ENCODE measurements at regions not wholly inside any gene's neighbourhood (a gene's known extent, or its start where the extent isn't known, plus 50 kb on each side); places are given as distances from the start of the nearest gene placed in this dataset.

DNA sequence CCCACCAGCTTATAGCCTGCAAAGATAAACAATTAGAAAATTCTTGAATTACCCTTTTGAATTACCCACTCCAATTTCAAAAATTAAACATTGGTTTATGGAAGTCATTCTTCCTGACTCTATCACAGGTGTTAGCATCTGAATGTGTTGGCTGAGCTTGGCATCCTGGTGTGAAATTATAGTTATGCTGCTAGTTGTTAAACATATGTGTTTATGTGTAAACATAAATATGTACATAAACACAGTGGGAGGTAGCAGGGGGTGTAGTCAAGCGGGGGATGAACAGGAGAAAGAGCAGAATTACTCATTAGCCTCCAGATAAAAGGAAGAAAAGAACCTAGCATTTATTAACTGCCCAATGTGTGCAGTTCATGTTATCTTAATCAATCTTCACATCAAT, 530.2 kb downstream of the MCTP2 start:
- H3K27ac ChIP-seq (ENCODE audit: low read depth, low read length): no peak overlapping the region
- H2AFZ ChIP-seq (ENCODE audit: low read length): no peak overlapping the region
- no peak overlapping the region for H2BK12ac ChIP-seq (ENCODE audit: low read depth, low read length)
- no peak overlapping the region for H3K4me3 ChIP-seq (ENCODE audit: extremely low read depth in 1 of 4, insufficient read depth in 2 of 4, low read depth in 3 of 4, low read length in 4 of 4)
- H3K27me3 ChIP-seq (replicated peaks in 1 of 4; ENCODE audit: control insufficient read depth in 3 of 4, extremely low read depth in 1 of 4, insufficient read depth in 3 of 4, low read length in 3 of 4): no peaks in the 10 kb centered on the region
- H3K4me1 ChIP-seq (replicated peaks in 1 of 4; ENCODE audit: control insufficient read depth in 3 of 4, insufficient read depth in 4 of 4, low read length in 3 of 4): peaks cover 0 to 16% (median 12%) of the 10 kb centered on the region in 4 experiments; a peak in 5 of 7 replicates
- no peak overlapping the region for H3K4me2 ChIP-seq (ENCODE audit: insufficient read depth in 1 of 2, low read depth in 2 of 2, low read length in 2 of 2)
- ChIA-PET CTCF (ENCODE audit: partially characterized antibody) (interaction anchor here (1.1 to 1.2 kb wide), 2 partner anchors 61 to 68 kb away, joined by 3 read pairs; no protein-coding TSS in a partner anchor), POLR2A (ENCODE audit: partially characterized antibody) (no interaction called here)
- DNase-seq (ENCODE audit: low read depth in 1 of 2, low spot score in 2 of 2): no peak
- FAIRE-seq: no peak
- no peak overlapping the region for H3K9ac ChIP-seq (replicated peaks in 1 of 4; ENCODE audit: extremely low read depth in 1 of 4, low read depth in 3 of 4, low read length in 3 of 4)
- H3K4ac ChIP-seq (replicated peaks; ENCODE audit: insufficient read length, low read depth, low read length): no peak overlapping the region
- H3K23me2 ChIP-seq (ENCODE audit: low read depth, low read length): no peaks in the 10 kb centered on the region
- H2AK5ac ChIP-seq (ENCODE audit: low read depth, low read length): no peak overlapping the region
- no peak overlapping the region for H3K18ac ChIP-seq (ENCODE audit: extremely low read depth, low read length)
- H4K91ac ChIP-seq (replicated peaks; ENCODE audit: insufficient read length, low read length): no peak overlapping the region
- H2BK120ac ChIP-seq (replicated peaks; ENCODE audit: low read depth, low read length): no peak overlapping the region
- no peaks in the 10 kb centered on the region for H3K9me3 ChIP-seq (ENCODE audit: insufficient read depth in 2 of 2, low read depth in 1 of 2, low read length in 1 of 2)
- peak overlapping the region; percentile 84; the same call in 1 of the 2 replicates for H2BK5ac ChIP-seq (ENCODE audit: low read depth, low read length)
- no peak overlapping the region for H4K8ac ChIP-seq (ENCODE audit: extremely low read depth, insufficient read depth, low read length)
- no peaks in the 10 kb centered on the region for H3K79me2 ChIP-seq (ENCODE audit: control insufficient read depth in 1 of 2, insufficient read depth in 2 of 2, low read length in 2 of 2)
- TF ChIP-seq SRF (IDR thresholded peaks at IDR 0.05; ENCODE audit: low read depth, low read length) (no peak), JUN (IDR thresholded peaks at IDR 0.05; ENCODE audit: low read depth, low read length) (no peak), CHD1 (IDR thresholded peaks at IDR 0.05; ENCODE audit: low read depth, low read length) (no peak), SP2 (IDR thresholded peaks at IDR 0.05; ENCODE audit: low read length) (no peak), GTF2F1 (IDR thresholded peaks at IDR 0.05; ENCODE audit: borderline replicate concordance, low read depth, low read length) (no peak), SIN3A (conservative IDR thresholded peaks at IDR 0.05 in 1 of 2, IDR thresholded peaks at IDR 0.05 in 1 of 2; ENCODE audit: low read depth in 1 of 2, low read length in 2 of 2) (no peak), CTBP2 (IDR thresholded peaks at IDR 0.05; ENCODE audit: borderline replicate concordance, insufficient read depth, insufficient read length, low read length) (no peak), KDM5A (IDR thresholded peaks at IDR 0.05; ENCODE audit: low read length) (no peak), ASH2L (IDR thresholded peaks at IDR 0.05; ENCODE audit: low read length) (no peak), TAF7 (optimal IDR thresholded peaks at IDR 0.05; ENCODE audit: borderline replicate concordance, low read depth, low read length) (no peak), JUND (IDR thresholded peaks at IDR 0.05; ENCODE audit: low read length) (no peak), CEBPB (IDR thresholded peaks at IDR 0.05; ENCODE audit: low read depth, low read length) (no peak), RNF2 (IDR thresholded peaks at IDR 0.05; ENCODE audit: borderline replicate concordance, low read depth, low read length, missing control alignments, poor library complexity, severe bottlenecking) (no peak), SAP30 (IDR thresholded peaks at IDR 0.05; ENCODE audit: insufficient read depth, insufficient replicate concordance, low read length) (no peak)
- no peak overlapping the region for H3K23ac ChIP-seq (ENCODE audit: insufficient read length)
- H3K14ac ChIP-seq (ENCODE audit: insufficient read length): no peak overlapping the region
- peak overlapping the region; percentile 49; the same call in 1 of the 2 replicates for H2BK20ac ChIP-seq (ENCODE audit: low read length)
- no peaks in the 10 kb centered on the region for H3K79me1 ChIP-seq (ENCODE audit: low read depth, low read length)
- no peak overlapping the region for H3K56ac ChIP-seq (replicated peaks; ENCODE audit: insufficient read length, low read depth, low read length)
- H2BK15ac ChIP-seq (ENCODE audit: low read length): no peak overlapping the region
- no peak overlapping the region for H4K5ac ChIP-seq (ENCODE audit: insufficient read length, low read depth, low read length)
- no peaks in the 10 kb centered on the region for H4K20me1 ChIP-seq (replicated peaks in 1 of 2; ENCODE audit: control insufficient read depth in 1 of 2, insufficient read depth in 2 of 2, low read length in 2 of 2)
- no peaks in the 10 kb centered on the region for H3K36me3 ChIP-seq (ENCODE audit: control insufficient read depth in 2 of 4, insufficient read depth in 4 of 4, low read length in 3 of 4)
- 35% methylated on average over 1 of the region's 1 CpG; no CpG with 5 or more reads in 1 of the 2 experiments for WGBS, 2 experiments (ENCODE audit: extremely low coverage in 1 of 2, insufficient coverage in 1 of 2, insufficient read length in 1 of 2, insufficient replicate concordance in 2 of 2, low coverage in 1 of 2, low lambda C conversion rate in 2 of 2, missing lambda C conversion rate in 1 of 2)

All from H1 (cell line).